IPS-NIHi7 (cell line): ENCODE measurements at regions not wholly inside any gene's neighbourhood (a gene's known extent, or its start where the extent isn't known, plus 50 kb on each side); places are given as distances from the start of the nearest gene placed in this dataset.
"Not testable (repeated sequence)": the region's sequence is repeated elsewhere in the genome, so short reads cannot be mapped to it uniquely, and the experiment has no call there.

Source experiments
- DNase-seq: peaks from one replicate; pipeline ENCODE4 v3.0.0; 2012; ENCODE audit warnings: mixed read lengths; ENCODE audit errors: extremely low spot score

DNA sequence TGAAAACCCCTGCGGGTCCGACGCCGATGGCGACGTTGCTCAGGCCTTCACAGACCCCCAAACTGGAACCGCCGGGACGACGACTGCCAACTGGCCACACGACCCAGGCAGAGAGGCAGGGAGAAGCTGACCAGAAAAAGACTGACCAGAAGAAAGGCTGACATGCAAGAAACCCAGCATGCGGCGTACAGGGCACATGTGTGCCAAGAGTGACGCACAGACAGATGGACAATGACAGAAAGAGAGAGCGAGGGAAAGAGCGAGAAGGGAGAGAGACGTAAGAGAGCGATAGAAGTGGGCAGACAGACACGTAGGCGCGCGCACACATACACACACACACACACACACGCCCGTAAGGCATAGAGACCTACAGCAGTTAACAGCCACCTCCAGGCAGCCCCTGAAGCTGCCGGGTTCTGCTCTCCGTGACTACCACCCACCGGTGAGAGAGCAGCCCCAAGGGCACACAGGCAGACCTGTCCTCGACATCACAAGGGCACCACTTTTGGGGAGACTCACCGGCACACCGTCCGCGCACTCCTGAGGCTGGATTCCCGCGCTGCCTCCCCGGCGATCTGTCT lies 67.2 kb upstream of the ZNF527 start:
- no peak for DNase-seq

DNA sequence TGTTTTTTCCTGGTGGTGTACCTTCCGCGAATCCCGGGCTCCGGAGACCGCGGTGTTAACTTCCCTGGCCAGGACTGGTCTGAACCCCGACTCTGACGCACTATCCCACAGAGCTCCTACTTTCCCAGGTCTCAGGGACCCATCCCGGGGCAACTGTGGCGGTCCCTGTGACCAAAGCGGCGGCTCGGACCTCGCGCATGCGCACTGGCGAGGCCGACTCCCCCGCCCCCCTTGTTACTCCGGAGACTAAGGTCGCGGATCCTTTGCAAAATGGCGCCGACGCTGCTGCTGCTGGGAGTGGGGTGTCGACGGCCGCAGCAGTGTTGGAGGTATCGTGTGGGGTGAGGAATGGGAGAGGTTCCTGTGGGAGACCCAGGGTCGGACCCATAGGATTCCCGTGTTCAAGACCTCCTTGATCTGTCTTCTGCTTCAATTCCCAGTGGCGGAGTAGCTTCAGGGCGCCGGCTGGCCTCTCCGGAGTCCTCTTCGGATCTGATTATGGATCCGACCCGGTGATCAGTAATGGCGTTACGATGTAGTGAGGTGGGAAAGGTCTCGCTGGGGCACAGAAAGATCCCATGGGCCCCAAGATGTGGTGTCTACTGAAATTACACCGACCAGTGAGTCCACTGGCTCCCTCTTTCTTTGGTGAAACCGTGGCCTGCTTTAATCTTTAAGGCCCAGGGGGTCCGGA lies 66.6 kb upstream of the ZNF527 start:
- DNase-seq, result peak; percentile 68

DNA sequence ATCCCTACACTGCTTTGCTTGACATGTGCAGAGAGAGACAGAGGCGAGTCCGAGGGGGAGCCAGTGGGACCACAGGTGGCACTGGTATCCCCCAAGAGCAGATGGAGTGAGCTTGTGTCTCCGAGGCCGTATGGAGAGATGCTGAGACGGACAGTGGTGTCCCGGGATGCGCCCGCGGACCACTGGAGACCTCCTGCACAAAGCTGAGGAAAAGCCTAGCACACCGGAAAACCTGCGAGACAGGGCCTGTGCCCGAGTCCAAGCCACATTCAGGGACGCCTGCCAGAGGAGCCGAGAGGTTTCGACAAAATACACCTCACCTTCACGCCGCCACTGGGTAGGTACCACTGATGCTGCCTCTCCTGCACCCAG lies 66.0 kb upstream of the ZNF527 start:
- no peak for DNase-seq

DNA sequence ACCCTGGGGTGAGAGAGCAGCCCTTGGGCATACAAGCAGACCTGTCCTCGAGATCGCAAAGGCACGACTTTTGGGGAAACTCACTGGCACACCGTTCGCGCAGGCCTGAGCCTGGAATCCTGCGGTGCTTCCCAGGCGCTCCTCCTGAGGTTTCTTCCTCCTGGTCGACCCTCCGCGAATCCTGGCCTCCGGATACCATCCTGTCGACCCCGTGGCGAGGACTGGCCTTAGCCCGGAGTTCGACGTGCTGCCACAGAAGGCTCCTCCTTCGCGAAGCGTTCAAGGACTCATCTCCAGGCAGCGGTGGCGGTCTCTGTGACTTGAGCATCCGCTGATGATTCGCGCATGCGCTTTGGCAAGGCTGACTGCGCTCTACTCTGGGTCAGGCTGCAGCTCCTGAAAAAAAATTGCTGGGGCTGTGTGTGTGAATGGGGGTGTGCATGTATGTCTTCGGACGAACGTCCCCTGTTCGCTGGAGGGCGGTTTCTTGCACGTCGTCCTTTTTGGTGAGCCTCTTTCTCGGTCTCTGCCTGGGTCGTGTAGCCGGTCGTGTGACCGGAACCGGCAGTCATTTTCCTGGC lies 64.4 kb upstream of the ZNF527 start:
- no peak for DNase-seq

DNA sequence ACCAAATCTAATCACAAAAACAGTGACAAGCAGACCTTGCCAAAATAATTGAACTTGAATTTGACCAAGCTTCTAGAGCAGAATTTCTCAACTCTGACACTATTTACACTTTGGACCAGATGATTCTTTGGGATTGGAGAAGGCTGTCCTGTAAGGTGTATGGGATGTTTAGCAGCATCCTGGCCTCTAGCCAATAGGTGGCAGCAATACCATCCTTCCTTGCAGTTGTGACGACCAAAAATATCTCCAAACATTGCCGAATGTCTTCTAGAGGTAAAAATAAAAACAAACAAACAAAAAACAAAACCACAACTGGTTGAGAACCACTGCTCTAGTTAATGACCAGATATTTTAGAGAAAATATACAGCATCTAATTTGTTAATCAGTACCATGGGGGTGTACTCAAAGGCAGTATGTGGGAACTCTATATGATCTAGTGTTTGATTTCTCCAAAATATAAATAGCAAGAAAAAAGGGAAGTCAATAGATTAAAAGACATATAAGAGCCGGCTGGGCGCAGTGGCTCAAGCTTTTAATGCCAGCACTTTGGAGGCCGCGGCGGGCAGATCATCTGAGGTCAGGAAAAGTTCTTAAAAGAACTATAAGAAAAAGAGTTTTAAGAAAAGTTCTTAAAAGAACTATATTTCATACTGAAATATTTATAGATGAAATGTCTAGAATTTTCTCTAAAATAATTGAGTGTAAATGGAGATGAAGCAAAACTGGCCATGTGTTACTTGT lies 60.9 kb upstream of the ZNF527 start:
- DNase-seq, result no peak

DNA sequence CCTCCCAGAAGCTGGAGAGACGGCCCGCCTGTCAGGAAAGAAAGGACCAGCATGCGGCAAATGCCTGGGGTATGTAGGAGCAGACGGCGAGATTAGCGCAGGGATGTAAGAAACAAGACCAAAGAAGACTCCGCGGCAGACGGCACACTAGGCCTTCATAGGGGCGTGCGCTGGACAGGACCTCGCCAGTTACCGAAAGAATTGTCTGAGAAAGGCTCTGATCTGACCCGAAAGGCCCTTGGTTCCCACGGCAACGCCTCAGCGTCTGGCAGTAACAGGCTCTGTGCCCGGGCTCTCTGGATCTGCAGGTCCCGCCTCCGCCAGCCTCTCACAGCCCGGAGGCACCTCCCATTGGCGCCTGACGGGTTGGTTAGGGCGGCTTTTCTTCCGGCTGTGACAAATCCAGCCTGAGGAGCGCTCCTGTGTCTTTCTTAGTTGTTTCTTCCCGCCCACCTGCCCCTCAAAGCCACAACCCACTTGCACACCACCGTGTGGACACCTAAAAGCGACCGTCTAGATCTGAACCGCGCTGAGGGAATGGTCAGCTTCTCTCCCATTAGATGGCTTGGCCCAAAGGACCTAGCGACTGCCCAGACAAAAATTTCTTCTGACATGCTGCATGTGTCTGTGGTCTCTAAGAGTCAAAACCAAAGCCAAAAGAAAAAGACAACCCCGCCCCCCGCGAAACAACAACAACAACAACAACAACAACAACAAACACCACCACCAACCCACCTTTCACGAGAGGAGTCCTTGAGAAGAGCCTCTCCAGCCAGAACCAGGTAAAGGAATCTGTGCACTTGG lies 58.2 kb upstream of the ZNF527 start:
- not testable (repeated sequence) for DNase-seq

DNA sequence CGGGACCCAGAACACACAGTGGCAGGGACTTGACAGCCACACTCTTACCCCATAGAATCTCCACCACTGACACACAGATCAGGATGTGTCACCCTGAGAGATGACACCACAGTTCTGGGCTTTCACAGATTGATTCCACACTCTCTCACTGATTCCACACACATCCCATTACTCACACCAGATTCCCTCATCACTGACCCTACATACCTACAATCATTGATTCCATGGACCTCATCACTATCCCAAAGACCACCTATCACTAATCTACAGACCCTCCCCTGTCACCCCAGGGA lies 57.6 kb upstream of the ZNF527 start:
- DNase-seq, result no peak

DNA sequence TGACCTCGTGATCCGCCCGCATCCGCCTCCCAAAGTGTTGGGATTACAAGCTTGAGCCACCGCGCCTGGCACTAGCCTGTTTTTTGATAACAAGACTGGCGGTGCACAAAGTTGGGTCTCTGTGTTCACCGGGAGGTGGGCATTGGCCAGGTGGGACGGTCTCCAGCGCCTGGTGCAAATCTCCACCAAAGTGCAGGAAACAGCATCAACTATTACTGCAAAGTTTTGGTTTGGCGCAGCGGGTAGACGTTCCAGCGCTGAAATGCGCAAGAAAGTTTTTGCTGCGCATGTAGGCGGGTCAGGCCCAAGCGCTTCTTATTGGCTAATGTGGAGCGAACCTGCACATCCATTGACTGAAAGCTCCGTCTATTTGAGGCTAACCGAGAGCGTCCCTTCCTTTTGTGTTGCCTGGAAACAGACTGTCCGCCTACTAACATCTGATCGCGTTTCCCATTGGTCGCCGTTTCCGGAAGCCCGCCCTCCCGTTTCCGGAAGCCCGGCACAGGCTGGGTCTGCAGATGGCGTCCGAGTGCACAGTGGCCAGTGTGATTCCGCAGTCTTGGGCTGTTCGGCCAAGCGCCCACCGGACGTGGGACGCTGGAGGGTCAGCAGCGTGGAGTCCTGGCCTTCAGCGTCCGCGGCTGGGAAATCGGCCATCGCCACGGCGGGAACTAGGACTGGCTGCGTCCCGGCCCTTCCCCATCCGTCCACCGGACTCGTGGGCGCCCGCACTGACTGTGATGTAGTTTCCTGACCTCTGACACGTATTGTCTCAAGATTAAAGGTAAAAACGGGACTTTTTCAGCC lies 53.3 kb upstream of the ZNF527 start:
- DNase-seq, result peak; percentile 89

DNA sequence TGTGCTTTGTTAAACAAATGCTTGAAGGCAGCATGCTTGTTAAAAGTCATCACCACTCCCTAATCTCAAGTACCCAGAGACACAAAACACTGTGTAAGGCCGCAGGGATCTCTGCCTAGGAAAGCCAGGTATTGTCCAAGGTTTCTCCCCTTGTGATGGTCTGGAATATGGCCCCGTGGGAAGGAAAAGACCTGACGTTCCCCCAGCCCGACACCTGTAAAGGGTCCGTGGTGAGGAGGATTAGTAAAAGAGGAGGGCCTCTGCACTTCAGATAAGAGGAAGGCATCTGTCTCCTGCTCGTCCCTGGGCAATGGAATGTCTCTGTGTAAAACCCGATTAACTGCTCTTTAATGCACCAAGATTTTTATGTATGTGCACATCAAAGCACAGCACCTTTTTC lies 49.9 kb upstream of the ZNF527 start:
- not testable (repeated sequence) for DNase-seq
